H1 (cell line): ENCODE measurements at regions not wholly inside any gene's neighbourhood (a gene's known extent, or its start where the extent isn't known, plus 50 kb on each side); places are given as distances from the start of the nearest gene placed in this dataset.

ENCODE experiments used
- CTCF ChIA-PET: fragments of 300-600 bp; sonication (Branson Sonifier 250); formaldehyde crosslinking; loops from one replicate; lab custom pipeline; 2021; ENCODE audit not compliant: partially characterized antibody; lab: Charles Lee
- POLR2A ChIA-PET: fragments of 300-600 bp; sonication (Branson Sonifier 250); formaldehyde crosslinking; loops from one replicate; lab custom pipeline; 2021; ENCODE audit warnings: inconsistent platforms; ENCODE audit not compliant: partially characterized antibody; lab: Charles Lee
- DNase-seq, 2 experiments: peaks; one replicate each; pipeline versions ENCODE4 v3.0.0 to v3.0.0-alpha.2; 2010 to 2022; ENCODE audit warnings: low spot score in 2 of 2, low read depth in 1 of 2, mixed read lengths in 1 of 2
- FAIRE-seq: peaks from 2 replicates; lab custom pipeline; 2011; peaks lifted over from hg19 to GRCh38; lab: Jason Lieb, UNC
- H2AFZ ChIP-seq: 2 replicates; pipeline ENCODE4 v1.8.1; 2012; ENCODE audit warnings: low read length, inconsistent platforms
- H2AK5ac ChIP-seq: 2 replicates; pipeline ENCODE4 v1.6.1; 2013; ENCODE audit warnings: low read depth, low read length
- H2BK120ac ChIP-seq: replicated peaks from 2 replicates; pipeline ENCODE3; 2013; ENCODE audit warnings: low read depth, low read length, inconsistent platforms
- H2BK12ac ChIP-seq: 2 replicates; pipeline ENCODE4 v1.6.1; 2013; ENCODE audit warnings: low read depth, low read length
- H2BK15ac ChIP-seq: 2 replicates; pipeline ENCODE4 v1.6.1; 2013; ENCODE audit warnings: low read length
- H2BK20ac ChIP-seq: 2 replicates; pipeline ENCODE4 v1.6.1; 2013; ENCODE audit warnings: low read length
- H2BK5ac ChIP-seq: 2 replicates; pipeline ENCODE4 v1.6.1; 2013; ENCODE audit warnings: low read depth, low read length
- H3K14ac ChIP-seq: 2 replicates; pipeline ENCODE4 v1.6.1; 2013; ENCODE audit warnings: inconsistent platforms; ENCODE audit not compliant: insufficient read length
- H3K18ac ChIP-seq: 2 replicates; pipeline ENCODE4 v1.6.1; 2013; ENCODE audit warnings: low read length; ENCODE audit errors: extremely low read depth
- H3K23ac ChIP-seq: 2 replicates; pipeline ENCODE4 v1.6.1; 2013; ENCODE audit warnings: inconsistent platforms; ENCODE audit not compliant: insufficient read length
- H3K23me2 ChIP-seq: 2 replicates; pipeline ENCODE4 v1.6.1; 2013; ENCODE audit warnings: low read depth, low read length
- H3K27ac ChIP-seq: 2 replicates; pipeline ENCODE4 v1.6.1; 2011; ENCODE audit warnings: low read depth, low read length, inconsistent platforms
- H3K27me3 ChIP-seq, 4 experiments: replicated peaks in 1 of 4; 1 replicate in 1 of 4; 2 replicates in 3 of 4; pipeline versions ENCODE4 v1.6.1 to v1.8.1; 2011 to 2013; ENCODE audit warnings: low read length in 3 of 4, mild to moderate bottlenecking in 3 of 4, inconsistent platforms in 2 of 4, mixed read lengths in 2 of 4, moderate library complexity in 1 of 4; ENCODE audit not compliant: control insufficient read depth in 3 of 4, insufficient read depth in 3 of 4; ENCODE audit errors: extremely low read depth in 1 of 4
- H3K36me3 ChIP-seq, 4 experiments: 2 replicates each; pipeline versions ENCODE4 v1.6.1 to v1.8.1; 2011 to 2013; ENCODE audit warnings: mild to moderate bottlenecking in 4 of 4, low read length in 3 of 4, moderate library complexity in 2 of 4, control low read depth in 1 of 4, inconsistent platforms in 1 of 4; ENCODE audit not compliant: insufficient read depth in 4 of 4, control insufficient read depth in 2 of 4
- H3K4ac ChIP-seq: replicated peaks from 2 replicates; pipeline ENCODE3; 2013; ENCODE audit warnings: low read length, low read depth, mixed read lengths, inconsistent platforms; ENCODE audit not compliant: insufficient read length
- H3K4me1 ChIP-seq, 4 experiments: replicated peaks in 1 of 4; 1 replicate in 1 of 4; 2 replicates in 3 of 4; pipeline versions ENCODE4 v1.6.1 to v1.8.1; 2011 to 2013; ENCODE audit warnings: low read length in 3 of 4, inconsistent platforms in 2 of 4, mixed read lengths in 1 of 4; ENCODE audit not compliant: insufficient read depth in 4 of 4, control insufficient read depth in 3 of 4
- H3K4me2 ChIP-seq, 2 experiments: 2 replicates each; pipeline versions ENCODE4 v1.6.1 to v1.8.1; 2011 to 2013; ENCODE audit warnings: low read depth in 2 of 2, low read length in 2 of 2, control low read depth in 1 of 2, inconsistent platforms in 1 of 2, mild to moderate bottlenecking in 1 of 2; ENCODE audit not compliant: insufficient read depth in 1 of 2
- H3K4me3 ChIP-seq, 4 experiments: fragments of 200-600, 300-600 bp in 1 of 4; sonication (generic), shearing (Covaris generic), sonication (Bioruptor Twin) in 1 of 4; 2 replicates each; pipeline versions ENCODE4 v1.5.1 to v1.8.1; 2011 to 2016; ENCODE audit warnings: low read length in 4 of 4, low read depth in 3 of 4, control low read depth in 2 of 4, inconsistent platforms in 2 of 4, mild to moderate bottlenecking in 2 of 4, mixed read lengths in 1 of 4, moderate library complexity in 1 of 4; ENCODE audit not compliant: insufficient read depth in 2 of 4; ENCODE audit errors: extremely low read depth in 1 of 4
- H3K56ac ChIP-seq: replicated peaks from 2 replicates; pipeline ENCODE3; 2013; ENCODE audit warnings: low read depth, mild to moderate bottlenecking, mixed read lengths, low read length, inconsistent platforms; ENCODE audit not compliant: insufficient read length
- H3K79me1 ChIP-seq: 2 replicates; pipeline ENCODE4 v1.6.1; 2013; ENCODE audit warnings: low read depth, low read length, control low read depth
- H3K79me2 ChIP-seq, 2 experiments: 2 replicates each; pipeline versions ENCODE4 v1.6.1 to v1.8.1; 2012 to 2013; ENCODE audit warnings: low read length in 2 of 2, mild to moderate bottlenecking in 2 of 2, inconsistent platforms in 1 of 2; ENCODE audit not compliant: insufficient read depth in 2 of 2, control insufficient read depth in 1 of 2
- H3K9ac ChIP-seq, 4 experiments: replicated peaks in 1 of 4; 1 replicate in 1 of 4; 2 replicates in 3 of 4; pipeline versions ENCODE4 v1.6.1 to v1.8.1; 2011 to 2013; ENCODE audit warnings: low read depth in 3 of 4, low read length in 3 of 4, control low read depth in 2 of 4, mild to moderate bottlenecking in 2 of 4, moderate library complexity in 2 of 4, inconsistent platforms in 1 of 4; ENCODE audit errors: extremely low read depth in 1 of 4
- H3K9me3 ChIP-seq, 2 experiments: 2 replicates each; pipeline versions ENCODE4 v1.6.1 to v1.8.1; 2012 to 2013; ENCODE audit warnings: mild to moderate bottlenecking in 2 of 2, moderate library complexity in 2 of 2, control low read depth in 1 of 2, inconsistent platforms in 1 of 2, low read depth in 1 of 2, low read length in 1 of 2, mixed read lengths in 1 of 2; ENCODE audit not compliant: insufficient read depth in 2 of 2
- H4K20me1 ChIP-seq, 2 experiments: replicated peaks in 1 of 2; 2 replicates each; pipeline versions ENCODE3 to v1.8.1; 2011 to 2013; ENCODE audit warnings: inconsistent platforms in 2 of 2, low read length in 2 of 2, mild to moderate bottlenecking in 1 of 2; ENCODE audit not compliant: insufficient read depth in 2 of 2, control insufficient read depth in 1 of 2
- H4K5ac ChIP-seq: 2 replicates; pipeline ENCODE4 v1.6.1; 2013; ENCODE audit warnings: low read length, low read depth, mixed read lengths, inconsistent platforms; ENCODE audit not compliant: insufficient read length
- H4K8ac ChIP-seq: 2 replicates; pipeline ENCODE4 v1.8.0; 2013; ENCODE audit warnings: mild to moderate bottlenecking, moderate library complexity, low read length, inconsistent platforms; ENCODE audit not compliant: insufficient read depth; ENCODE audit errors: extremely low read depth
- H4K91ac ChIP-seq: replicated peaks from 2 replicates; pipeline ENCODE3; 2013; ENCODE audit warnings: low read length, mixed read lengths, inconsistent platforms; ENCODE audit not compliant: insufficient read length
- CEBPB ChIP-seq: IDR thresholded peaks from 2 replicates; pipeline ENCODE4 v1.6.1; 2012; ENCODE audit warnings: low read depth, low read length
- CREB1 ChIP-seq: IDR thresholded peaks from 2 replicates; pipeline ENCODE4 v1.6.1; 2012; ENCODE audit warnings: inconsistent platforms
- CTBP2 ChIP-seq: IDR thresholded peaks from 2 replicates; pipeline ENCODE4 v1.7.0; 2011; ENCODE audit warnings: borderline replicate concordance, mild to moderate bottlenecking, moderate library complexity, mixed read lengths, low read length; ENCODE audit not compliant: insufficient read depth, insufficient read length
- EGR1 ChIP-seq: IDR thresholded peaks from 2 replicates; pipeline ENCODE4 v1.6.1; 2011; ENCODE audit warnings: low read depth, low read length, borderline replicate concordance
- GTF2F1 ChIP-seq: IDR thresholded peaks from 2 replicates; pipeline ENCODE4 v1.6.1; 2012; ENCODE audit warnings: low read depth, low read length, improper control_type of control experiment, borderline replicate concordance
- JUN ChIP-seq: IDR thresholded peaks from 2 replicates; pipeline ENCODE4 v1.6.1; 2011; ENCODE audit warnings: low read depth, mild to moderate bottlenecking, improper control_type of control experiment, low read length
- JUND ChIP-seq: IDR thresholded peaks from 2 replicates; pipeline ENCODE4 v1.6.1; 2011; ENCODE audit warnings: mild to moderate bottlenecking, improper control_type of control experiment, low read length
- KDM1A ChIP-seq: fragments of 200-600, 300-600 bp; sonication (generic); IDR thresholded peaks from 2 replicates; pipeline ENCODE4 v1.7.1; 2016; ENCODE audit warnings: mild to moderate bottlenecking, low read length, borderline replicate concordance
- MAX ChIP-seq: IDR thresholded peaks from 2 replicates; pipeline ENCODE4 v1.6.1; 2012; ENCODE audit warnings: inconsistent platforms
- NANOG ChIP-seq: IDR thresholded peaks from 2 replicates; pipeline ENCODE4 v1.6.1; 2011; ENCODE audit warnings: low read length, low read depth, mild to moderate bottlenecking, inconsistent platforms; ENCODE audit not compliant: insufficient read depth, poor library complexity, severe bottlenecking
- RAD21 ChIP-seq, 2 experiments: IDR thresholded peaks in 1 of 2; conservative IDR thresholded peaks in 1 of 2; 2 replicates each; pipeline ENCODE4 v1.6.1; 2011; ENCODE audit warnings: low read depth in 2 of 2, low read length in 2 of 2, improper control_type of control experiment in 1 of 2, inconsistent platforms in 1 of 2, mild to moderate bottlenecking in 1 of 2, moderate library complexity in 1 of 2
- RBBP5 ChIP-seq: IDR thresholded peaks from 2 replicates; pipeline ENCODE4 v1.7.1; 2012; ENCODE audit warnings: low read depth, mild to moderate bottlenecking, inconsistent platforms, low read length, moderate library complexity, borderline replicate concordance
- TAF1 ChIP-seq: IDR thresholded peaks from 2 replicates; pipeline ENCODE4 v1.6.1; 2011; ENCODE audit warnings: mild to moderate bottlenecking, low read depth, low read length
- TAF7 ChIP-seq: optimal IDR thresholded peaks from 2 replicates; pipeline ENCODE3; 2011; ENCODE audit warnings: low read depth, mild to moderate bottlenecking, inconsistent platforms, low read length, moderate library complexity, borderline replicate concordance
- TCF12 ChIP-seq: IDR thresholded peaks from 2 replicates; pipeline ENCODE4 v1.6.1; 2011; ENCODE audit warnings: low read depth, mild to moderate bottlenecking, low read length
- WGBS, 2 experiments: shearing (Covaris generic) in 1 of 2; methylation state at CpG; one replicate each; pipeline versions ENCODE4 v1.1.6 to v1.1.7; 2013 to 2015; ENCODE audit warnings: low lambda C conversion rate in 2 of 2, mixed read lengths in 2 of 2, inconsistent platforms in 1 of 2, low coverage in 1 of 2, missing lambda C conversion rate in 1 of 2; ENCODE audit not compliant: insufficient replicate concordance in 2 of 2, insufficient coverage in 1 of 2, insufficient read length in 1 of 2; ENCODE audit errors: extremely low coverage in 1 of 2, missing lambda C conversion rate in 1 of 2; 5-methylcytosine and 5-hydroxymethylcytosine counted together

GRCh38 chr10:128979405-128979804, 487.6 kb upstream of the MGMT start:
- H3K79me1 ChIP-seq = no peaks in the 10 kb centered on the region
- no peak overlapping the region for H4K91ac ChIP-seq
- no peak overlapping the region for H3K23ac ChIP-seq
- CTCF ChIA-PET = interaction anchor here (0.6 kb wide), 1 partner anchor 441 kb away, joined by 3 read pairs; no protein-coding TSS in a partner anchor
- H3K9me3 ChIP-seq = no peaks in the 10 kb centered on the region
- H3K79me2 ChIP-seq = no peaks in the 10 kb centered on the region
- H4K5ac ChIP-seq = no peak overlapping the region
- no peak overlapping the region for H2BK15ac ChIP-seq
- no peaks in the 10 kb centered on the region for H3K27me3 ChIP-seq
- 93% methylated on average over 4 of the region's 4 CpGs; no CpG with 5 or more reads in 1 of the 2 experiments for WGBS, 2 experiments
- H2AFZ ChIP-seq = no peak overlapping the region
- no peak overlapping the region for H3K4me2 ChIP-seq
- 0 out of 2 replicates have a peak, but pooled peaks cover 1% of the 10 kb centered on the region for H3K23me2 ChIP-seq
- H3K4me3 ChIP-seq = no peak overlapping the region
- H2AK5ac ChIP-seq = no peak overlapping the region
- no peak overlapping the region for H2BK120ac ChIP-seq
- no peak overlapping the region for H3K18ac ChIP-seq
- H3K9ac ChIP-seq = no peak overlapping the region
- no peaks in the 10 kb centered on the region for H3K36me3 ChIP-seq
- no peak for TF ChIP-seq EGR1
- TF ChIP-seq RAD21 (IDR thresholded peaks at IDR 0.05 in 1 of 2, conservative IDR thresholded peaks at IDR 0.05 in 1 of 2; ENCODE audit: low read depth in 2 of 2, low read length in 2 of 2) = no peak
- TF ChIP-seq MAX = no peak
- TF ChIP-seq RBBP5 = no peak
- no peak for TF ChIP-seq TAF7
- no peak for TF ChIP-seq CTBP2
- no peak for TF ChIP-seq NANOG
- no peak for TF ChIP-seq CEBPB
- TF ChIP-seq JUN = no peak
- no peak for TF ChIP-seq CREB1
- no peak for TF ChIP-seq GTF2F1
- TF ChIP-seq JUND = no peak
- TF ChIP-seq TAF1 = no peak
- TF ChIP-seq KDM1A = no peak
- no peak for TF ChIP-seq TCF12
- POLR2A ChIA-PET = interaction anchor here (0.5 kb wide), 1 partner anchor 439 kb away, joined by 4 read pairs; no protein-coding TSS in a partner anchor
- H3K56ac ChIP-seq = no peak overlapping the region
- no peaks in the 10 kb centered on the region for H4K20me1 ChIP-seq
- no peak overlapping the region for H2BK20ac ChIP-seq
- H2BK5ac ChIP-seq = no peak overlapping the region
- H3K4ac ChIP-seq = no peak overlapping the region
- H4K8ac ChIP-seq = no peak overlapping the region
- no peaks in the 10 kb centered on the region for H3K4me1 ChIP-seq
- H3K27ac ChIP-seq = no peak overlapping the region
- H3K14ac ChIP-seq = no peak overlapping the region
- H2BK12ac ChIP-seq = no peak overlapping the region
- DNase-seq (no peak), FAIRE-seq (no peak)
